Embryonic facial prominence (tissue), 1 donor: ENCODE measurements at regions not wholly inside any gene's neighbourhood (a gene's known extent, or its start where the extent isn't known, plus 50 kb on each side); places are given as distances from the start of the nearest gene placed in this dataset.

Source experiments
- DNase-seq: peaks from one replicate; pipeline ENCODE4 v3.0.0-alpha.2; 2016; ENCODE audit errors: extremely low spot score

- no peak for DNase-seq
Observed at GRCh38 chr20:21577551-21577950, 63.7 kb upstream of the NKX2-2 start.

- no peak for DNase-seq
Observed at GRCh38 chr20:21575981-21576740, 62.3 kb upstream of the NKX2-2 start.

DNA sequence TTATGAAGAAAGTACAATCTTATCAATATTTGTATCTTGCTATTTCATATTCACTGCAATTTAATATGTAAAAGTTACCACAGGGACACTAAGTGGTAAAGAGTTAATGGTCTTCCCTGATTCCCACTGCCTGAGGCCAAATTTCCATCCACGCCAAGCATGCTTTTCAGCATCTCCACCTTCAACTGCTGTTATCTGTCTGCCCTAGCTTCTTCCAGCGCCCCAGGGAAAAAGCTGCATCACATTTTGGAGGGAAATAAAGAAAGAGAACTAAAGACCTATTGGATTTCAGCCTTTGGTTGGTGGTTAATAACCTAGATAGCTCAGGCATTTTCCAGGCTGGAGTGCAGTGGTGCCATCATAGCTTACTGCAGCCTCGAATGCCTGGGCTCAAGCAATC lies 61.3 kb upstream of the NKX2-2 start:
- DNase-seq = no peak

DNA sequence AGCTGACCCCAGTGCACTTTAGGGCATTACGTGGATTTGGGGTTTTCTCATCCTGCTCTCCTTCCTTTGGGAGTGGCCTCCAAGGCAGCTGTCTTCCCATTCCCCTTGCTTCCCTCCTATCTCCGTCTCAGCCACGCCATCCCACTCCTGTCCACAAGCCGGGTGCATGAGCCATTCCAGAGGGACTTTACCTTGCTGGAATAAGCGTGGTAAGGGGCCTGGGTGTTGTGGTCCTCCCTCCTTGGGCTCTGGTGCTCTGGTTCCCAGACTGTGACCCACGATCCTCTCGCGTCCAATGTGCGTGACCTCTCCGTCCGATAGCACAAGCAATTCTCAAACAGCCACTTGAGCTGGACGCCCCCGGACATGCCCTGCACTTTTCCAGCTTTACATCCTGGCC lies 60.6 kb upstream of the NKX2-2 start:
- no peak for DNase-seq

DNA sequence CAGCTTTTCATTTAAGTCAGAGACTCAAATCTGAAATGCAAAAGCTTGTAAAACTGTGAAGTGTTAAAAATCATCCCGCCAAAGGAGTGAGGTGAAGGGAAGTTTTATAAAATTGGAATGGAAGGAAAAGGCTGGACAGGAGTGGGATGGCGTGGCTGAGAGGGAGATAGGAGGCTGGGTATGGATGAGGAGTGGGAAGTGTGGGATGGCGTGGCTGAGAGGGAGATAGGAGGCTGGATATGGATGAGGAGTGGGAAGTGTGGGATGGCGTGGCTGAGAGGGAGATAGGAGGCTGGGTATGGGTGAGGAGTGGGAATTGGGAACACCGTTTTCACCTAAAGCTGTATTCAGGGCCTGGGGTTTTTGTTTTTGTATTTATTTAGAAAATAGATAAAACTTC lies 59.4 kb upstream of the NKX2-2 start:
- DNase-seq = no peak

DNA sequence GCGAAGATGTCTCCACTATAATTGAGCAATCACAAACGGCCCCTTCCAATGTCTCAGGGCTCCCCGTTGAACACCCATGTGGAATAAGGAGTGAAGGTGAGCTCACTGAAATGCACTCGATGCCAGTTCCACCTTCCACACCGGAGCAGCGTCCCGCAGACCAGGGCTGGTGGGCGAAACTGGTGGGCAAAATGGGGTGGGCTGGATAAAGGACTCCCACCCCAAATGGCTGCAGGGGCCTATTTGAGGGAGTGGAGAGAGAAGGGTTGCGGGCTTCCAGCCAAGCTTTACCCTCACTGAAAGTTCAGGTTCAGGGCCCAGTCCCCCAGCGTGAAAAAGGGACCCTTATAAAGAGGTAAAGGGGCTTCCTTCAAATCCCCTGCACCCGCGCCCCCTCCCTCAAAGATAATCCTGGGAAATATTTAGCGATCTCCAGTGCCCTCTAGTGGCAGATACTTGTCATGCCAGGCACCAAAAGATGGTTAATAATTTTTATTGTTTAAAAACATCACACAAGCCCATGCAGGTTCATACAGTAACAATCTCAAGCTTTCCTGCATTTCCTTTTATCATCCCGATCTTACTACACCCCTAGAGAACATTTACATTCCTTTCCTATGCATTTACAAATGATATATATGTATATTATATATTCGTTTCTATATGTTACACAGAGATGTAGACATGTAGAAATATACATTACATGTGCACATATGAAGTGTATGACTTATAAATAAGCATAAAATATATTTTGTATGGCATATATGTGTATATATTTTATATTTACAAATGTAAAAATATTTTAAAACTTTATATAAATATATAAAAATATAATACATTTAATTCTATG lies 58.2 kb upstream of the NKX2-2 start:
- no peak for DNase-seq

DNA sequence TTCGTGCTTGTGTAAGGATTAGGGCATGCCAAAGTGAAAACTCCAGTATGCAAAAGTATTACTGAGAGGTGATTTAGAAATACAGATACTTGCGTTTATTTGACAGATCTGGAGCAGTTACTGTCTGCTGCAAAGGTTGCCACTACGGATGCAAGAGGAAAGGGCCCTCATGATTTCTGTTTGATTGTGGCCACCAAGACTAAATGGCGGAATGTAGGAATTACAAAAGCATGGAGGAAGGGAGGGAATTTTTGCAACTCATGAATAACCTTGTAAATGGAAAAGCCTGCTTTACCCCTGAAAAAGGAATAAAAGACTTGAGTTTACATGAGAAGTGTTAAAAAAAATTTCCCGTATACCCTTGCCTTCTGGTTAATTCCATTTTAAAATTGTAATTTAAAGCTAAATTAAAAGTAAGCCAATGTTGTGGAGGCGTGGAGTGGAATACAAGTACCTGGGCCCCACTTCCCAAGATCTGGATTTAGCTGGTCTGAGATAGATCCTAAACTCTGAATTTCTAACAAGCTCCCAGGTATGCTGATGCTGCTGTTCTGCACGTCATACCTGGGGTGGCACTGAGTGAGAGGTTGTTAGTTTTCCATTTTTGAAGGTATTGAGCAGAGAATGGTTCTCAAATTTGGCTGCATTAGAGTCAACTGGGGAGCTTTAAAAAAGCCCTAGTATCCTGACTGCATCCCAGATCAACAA lies 56.6 kb upstream of the NKX2-2 start:
- DNase-seq = no peak

DNA sequence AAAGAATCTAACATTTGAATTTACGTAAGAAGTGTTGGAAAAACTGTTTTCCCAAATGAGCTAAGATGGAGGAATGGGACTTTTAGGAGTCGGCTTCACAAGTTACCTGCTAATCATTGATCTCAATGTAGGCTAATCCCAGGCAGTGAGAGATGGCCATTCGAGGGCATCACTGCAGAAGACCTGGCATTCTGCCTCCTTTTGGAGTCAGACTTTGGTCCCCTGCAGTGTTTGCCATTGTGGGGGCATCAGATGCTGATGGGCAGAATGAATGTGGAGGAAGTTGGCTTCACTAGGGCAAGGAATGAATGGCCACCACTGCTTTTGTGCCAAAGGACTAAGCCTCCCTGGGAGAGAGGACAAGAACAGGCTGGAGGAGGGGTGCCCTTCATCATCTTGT lies 55.7 kb upstream of the NKX2-2 start:
- DNase-seq = no peak

DNA sequence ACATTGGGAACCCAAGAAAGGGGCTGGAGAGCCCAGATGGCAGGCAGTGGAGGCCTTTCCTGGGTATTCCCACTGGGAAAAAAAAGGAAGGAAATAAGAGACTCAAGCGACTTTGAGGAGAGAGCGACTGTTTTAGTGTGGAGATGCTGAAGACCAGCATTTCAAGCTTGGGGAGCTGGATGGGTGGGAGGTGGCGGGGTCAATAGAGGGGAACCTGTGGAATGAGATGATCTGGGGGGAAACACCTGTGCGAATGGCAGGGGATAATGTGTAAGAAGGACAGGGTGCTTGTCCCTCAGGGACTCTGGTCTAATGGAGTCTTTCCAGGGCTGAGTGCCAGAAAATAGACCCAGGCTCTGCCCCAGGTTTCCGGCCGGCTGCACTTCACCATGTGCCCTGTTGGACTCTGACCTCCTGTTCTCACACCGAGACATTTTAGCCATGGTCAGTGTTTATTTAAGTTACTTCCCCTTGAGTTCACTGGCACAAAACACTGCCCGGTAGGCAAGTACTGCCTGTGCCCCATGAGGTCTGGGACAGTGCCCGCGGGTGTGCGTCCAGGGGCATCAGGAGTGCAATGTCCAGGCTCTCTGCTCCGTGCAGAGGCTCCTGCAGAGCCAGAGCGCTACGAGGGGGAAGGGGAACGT lies 50.4 kb upstream of the NKX2-2 start:
- DNase-seq = no peak
